ENCODE measurements at regions not wholly inside any gene's neighbourhood (a gene's known extent, or its start where the extent isn't known, plus 50 kb on each side); places are given as distances from the start of the nearest gene placed in this dataset.

DNA sequence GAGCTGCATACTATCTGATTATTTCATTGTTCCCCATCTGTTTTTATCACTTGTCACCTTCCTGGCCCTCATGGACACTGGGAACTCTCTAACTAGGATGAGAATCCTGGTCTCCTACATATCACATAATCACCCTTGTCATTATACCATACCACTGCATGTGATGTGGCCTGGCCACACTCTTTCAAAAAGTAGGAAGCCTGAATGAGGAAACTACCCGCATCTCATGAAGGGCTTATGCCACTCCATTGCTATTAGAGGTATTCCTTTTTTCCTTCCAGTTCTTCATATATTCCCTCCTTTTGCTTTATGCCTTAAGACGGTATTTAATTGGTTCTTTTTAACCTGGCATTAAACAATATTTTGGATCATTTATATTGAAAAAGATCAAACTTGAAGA is 1341.4 kb upstream of the NUDT12 start:
- no peak overlapping the region for H2BK15ac ChIP-seq (ENCODE audit: low read depth, low read length)
- no CpG with 5 or more reads among the region's 2 CpGs for whole genome bisulfite sequencing, 2 experiments (ENCODE audit: extremely low coverage in 2 of 2, insufficient read length in 1 of 2)
- dilution Hi-C loops (cut with HindIII; ENCODE audit: low sequenced_read_pairs, unreplicated experiment) (no loop called here), intact Hi-C loops (cut with micrococcal nuclease) (no loop called here), in situ Hi-C loops (cut with MboI; ENCODE audit: low sequenced_read_pairs) (no loop called here)
- TF ChIP-seq FOS (IDR thresholded peaks at IDR 0.05; ENCODE audit: low read depth, low read length) (no peak), MXI1 (IDR thresholded peaks at IDR 0.05; ENCODE audit: borderline replicate concordance, low read depth, low read length) (no peak), BHLHE40 (IDR thresholded peaks at IDR 0.05; ENCODE audit: low read depth, low read length) (no peak), CHD1 (IDR thresholded peaks at IDR 0.05; ENCODE audit: low read depth, low read length) (no peak), USF2 (IDR thresholded peaks at IDR 0.05; ENCODE audit: low read depth, low read length) (no peak), RAD21 (IDR thresholded peaks at IDR 0.05; ENCODE audit: low read length) (no peak), POLR2A (IDR thresholded peaks at IDR 0.05; ENCODE audit: low read depth, low read length) (no peak), MAFK (IDR thresholded peaks at IDR 0.05; ENCODE audit: low read depth, low read length) (no peak), SMC3 (IDR thresholded peaks at IDR 0.05; ENCODE audit: low read depth, low read length) (no peak), RFX5 (IDR thresholded peaks at IDR 0.05; ENCODE audit: low read depth, low read length) (no peak), MAZ (IDR thresholded peaks at IDR 0.05; ENCODE audit: borderline replicate concordance, low read depth, low read length) (no peak), CEBPB (IDR thresholded peaks at IDR 0.05; ENCODE audit: low read depth, low read length) (no peak), RCOR1 (IDR thresholded peaks at IDR 0.05; ENCODE audit: insufficient replicate concordance, low read length) (no peak), ELK1 (IDR thresholded peaks at IDR 0.05; ENCODE audit: borderline replicate concordance, low read depth, low read length) (no peak), NFE2L2 (IDR thresholded peaks at IDR 0.05; ENCODE audit: low read depth, low read length) (no peak)
- TF ChIP-seq, protein P1, sequence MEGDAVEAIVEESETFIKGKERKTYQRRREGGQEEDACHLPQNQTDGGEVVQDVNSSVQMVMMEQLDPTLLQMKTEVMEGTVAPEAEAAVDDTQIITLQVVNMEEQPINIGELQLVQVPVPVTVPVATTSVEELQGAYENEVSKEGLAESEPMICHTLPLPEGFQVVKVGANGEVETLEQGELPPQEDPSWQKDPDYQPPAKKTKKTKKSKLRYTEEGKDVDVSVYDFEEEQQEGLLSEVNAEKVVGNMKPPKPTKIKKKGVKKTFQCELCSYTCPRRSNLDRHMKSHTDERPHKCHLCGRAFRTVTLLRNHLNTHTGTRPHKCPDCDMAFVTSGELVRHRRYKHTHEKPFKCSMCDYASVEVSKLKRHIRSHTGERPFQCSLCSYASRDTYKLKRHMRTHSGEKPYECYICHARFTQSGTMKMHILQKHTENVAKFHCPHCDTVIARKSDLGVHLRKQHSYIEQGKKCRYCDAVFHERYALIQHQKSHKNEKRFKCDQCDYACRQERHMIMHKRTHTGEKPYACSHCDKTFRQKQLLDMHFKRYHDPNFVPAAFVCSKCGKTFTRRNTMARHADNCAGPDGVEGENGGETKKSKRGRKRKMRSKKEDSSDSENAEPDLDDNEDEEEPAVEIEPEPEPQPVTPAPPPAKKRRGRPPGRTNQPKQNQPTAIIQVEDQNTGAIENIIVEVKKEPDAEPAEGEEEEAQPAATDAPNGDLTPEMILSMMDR (conservative IDR thresholded peaks at IDR 0.05; ENCODE audit: low read depth, low read length) = no peak
- no peak overlapping the region for H3K4me3 ChIP-seq (ENCODE audit: insufficient read depth, low read depth, low read length)
- no peak overlapping the region for H4K5ac ChIP-seq (ENCODE audit: low read depth, low read length)
- H3K79me1 ChIP-seq (ENCODE audit: low read depth in 1 of 2, low read length in 2 of 2) = no peaks in the 10 kb centered on the region
- no TSS peak for BruUV-seq (replicated peaks)
- no peak overlapping the region for H3K9ac ChIP-seq (ENCODE audit: low read depth, low read length)
- H3K56ac ChIP-seq (ENCODE audit: extremely low read depth, insufficient read depth, low read length) = no peak overlapping the region
- H3K23ac ChIP-seq (ENCODE audit: low read depth, low read length) = no peak overlapping the region
- H2BK120ac ChIP-seq (ENCODE audit: low read depth, low read length) = no peak overlapping the region
- ATAC-seq (ENCODE audit: low read depth) (no peak), DNase-seq (no peak)
- H3K4me1 ChIP-seq (ENCODE audit: control insufficient read depth, insufficient read depth, low read length) = no peaks in the 10 kb centered on the region
- no peak overlapping the region for H4K91ac ChIP-seq (ENCODE audit: insufficient read depth, low read depth, low read length)
- ChIA-PET POLR2A (ENCODE audit: unreplicated experiment) (interaction anchor here (0.6 kb wide), 1 partner anchor 653 kb away, joined by 3 read pairs; no protein-coding TSS in a partner anchor), CTCF (no interaction called here)
- no peak overlapping the region for H3K18ac ChIP-seq (ENCODE audit: low read depth, low read length)
- no peak overlapping the region for H2BK5ac ChIP-seq (ENCODE audit: low read depth, low read length, poor library complexity, severe bottlenecking)
- no peak overlapping the region for H4K8ac ChIP-seq (ENCODE audit: low read depth in 2 of 2, low read length in 2 of 2)
- H3K9me3 ChIP-seq (ENCODE audit: control insufficient read depth, insufficient read depth, low read length) = no peaks in the 10 kb centered on the region
- no peaks in the 10 kb centered on the region for H3K27me3 ChIP-seq (ENCODE audit: control insufficient read depth, insufficient read depth, low read length)
- no peak overlapping the region for H2AK5ac ChIP-seq (ENCODE audit: low read depth, low read length)
- no peak overlapping the region for H3K4me2 ChIP-seq (ENCODE audit: low read depth, low read length)
- no peak overlapping the region for H3K14ac ChIP-seq (replicated peaks; ENCODE audit: low read depth, low read length)
- H3K9me1 ChIP-seq (ENCODE audit: insufficient read depth, low read length) = no peaks in the 10 kb centered on the region
- H3K27ac ChIP-seq (ENCODE audit: insufficient read depth, low read length) = no peak overlapping the region
- H2BK20ac ChIP-seq (ENCODE audit: low read depth, low read length) = no peak overlapping the region
- no peak overlapping the region for H2AK9ac ChIP-seq (replicated peaks; ENCODE audit: low read depth, low read length, poor library complexity)
- H4K20me1 ChIP-seq (ENCODE audit: insufficient read depth, low read length) = no peaks in the 10 kb centered on the region
- H3K4ac ChIP-seq (ENCODE audit: low read depth, low read length) = no peak overlapping the region
- no peaks in the 10 kb centered on the region for H3K36me3 ChIP-seq (ENCODE audit: control insufficient read depth, insufficient read depth, low read length)
- H2AFZ ChIP-seq (replicated peaks; ENCODE audit: low read length, poor library complexity) = no peak overlapping the region

All from IMR-90 (cell line).